ENCODE measurements at regions not wholly inside any gene's neighbourhood (a gene's known extent, or its start where the extent isn't known, plus 50 kb on each side); places are given as distances from the start of the nearest gene placed in this dataset.
"Not testable (repeated sequence)": the region's sequence is repeated elsewhere in the genome, so short reads cannot be mapped to it uniquely, and the experiment has no call there.

GRCh38 chr3:84680700-84681099 is 278.1 kb upstream of the CADM2 start:
- DNase-seq: no peak

- no peak for DNase-seq
These were observed 275.3 kb upstream of the CADM2 start for GRCh38 chr3:84683493-84683892.

GRCh38 chr3:84685467-84685866 is 273.3 kb upstream of the CADM2 start:
- no peak for DNase-seq

- no peak for DNase-seq
These were observed 266.5 kb upstream of the CADM2 start for GRCh38 chr3:84692261-84692660.

DNA sequence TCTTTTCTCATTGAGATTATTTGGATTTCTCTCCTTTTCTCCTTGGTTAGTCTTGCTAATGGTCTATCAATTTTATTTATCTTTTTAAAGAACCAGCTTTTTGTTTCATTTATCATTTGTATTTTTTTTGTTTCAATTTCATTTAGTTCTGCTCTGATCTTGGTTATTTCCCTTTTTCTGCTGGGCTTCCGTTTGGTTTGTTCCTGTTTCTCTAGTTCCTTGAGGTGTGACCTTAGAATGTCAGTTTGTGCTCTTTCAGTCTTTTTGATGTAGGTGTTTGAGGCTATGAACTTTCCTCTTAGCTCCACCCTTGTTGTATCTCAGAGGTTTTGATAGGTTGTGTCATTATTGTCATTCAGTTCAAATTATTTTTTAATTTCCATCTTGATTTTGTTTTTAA is 248.5 kb upstream of the CADM2 start:
- not testable (repeated sequence) for DNase-seq

DNA sequence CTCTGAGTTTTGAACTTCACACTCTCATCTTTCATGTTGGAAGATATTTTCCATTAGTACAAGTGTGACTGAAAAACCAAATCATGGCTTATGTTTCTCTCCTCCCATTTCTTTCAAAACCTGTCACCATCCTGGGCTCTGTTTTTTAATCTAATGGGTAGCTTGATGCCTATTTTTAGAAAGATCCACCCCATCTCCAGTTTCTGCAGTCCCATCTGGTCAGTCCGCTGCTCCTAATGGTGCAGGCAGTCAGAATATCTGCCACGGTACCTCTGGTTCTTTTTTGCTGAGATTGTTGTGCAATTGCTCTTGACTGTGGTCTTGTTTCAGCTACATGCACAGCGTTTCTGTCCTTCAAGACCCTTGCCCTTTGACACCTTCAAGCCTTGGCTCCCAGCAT is 240.9 kb upstream of the CADM2 start:
- DNase-seq: no peak

- DNase-seq: no peak
These were observed 233.9 kb upstream of the CADM2 start for GRCh38 chr3:84724877-84725276.

- DNase-seq: no peak
These were observed 231.2 kb upstream of the CADM2 start for GRCh38 chr3:84727616-84728015.

DNA sequence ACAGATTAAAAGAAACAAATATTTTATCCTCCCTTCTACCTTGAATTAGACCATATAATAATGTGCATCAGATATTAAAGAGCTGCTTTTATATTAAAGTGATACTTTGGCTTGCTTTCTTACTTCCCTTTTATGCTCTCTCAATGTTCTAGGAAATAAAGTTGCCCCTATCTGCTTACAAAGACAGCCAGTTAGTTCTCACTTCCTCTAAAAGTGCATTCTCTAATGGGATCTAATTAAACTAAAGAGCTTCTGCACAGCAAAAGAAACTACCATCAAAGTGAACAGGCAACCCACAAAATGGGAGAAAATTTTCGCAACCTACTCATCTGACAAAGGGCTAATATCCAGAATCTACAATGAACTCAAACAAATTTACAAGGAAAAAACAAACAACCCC is 224.1 kb upstream of the CADM2 start:
- DNase-seq: not testable (repeated sequence)

- no peak for DNase-seq
These were observed 220.7 kb upstream of the CADM2 start for GRCh38 chr3:84738086-84738485.

DNA sequence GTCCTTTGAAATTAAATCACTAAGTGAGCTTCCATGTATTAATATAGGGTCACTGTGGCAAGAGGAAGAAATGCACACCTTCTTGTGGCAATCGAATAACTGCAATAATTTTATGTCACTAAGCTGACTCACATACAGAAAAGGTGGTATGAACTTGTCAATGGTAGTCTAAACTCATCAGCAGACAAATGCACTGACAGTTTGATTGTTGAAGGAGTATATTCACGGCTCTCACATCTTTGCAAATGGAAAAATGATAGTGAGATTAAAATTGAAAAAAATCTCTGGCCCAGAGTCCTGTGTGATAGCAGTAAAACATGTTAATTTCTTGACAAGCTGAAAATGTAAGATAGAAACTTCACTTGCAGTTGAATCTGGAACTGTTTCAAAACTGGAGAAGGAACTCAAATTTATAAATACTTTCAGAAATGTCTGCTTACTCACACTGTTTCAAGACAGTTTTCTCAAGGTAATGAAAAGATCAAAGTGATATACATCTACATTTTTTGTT is 215.8 kb upstream of the CADM2 start:
- DNase-seq: no peak

- DNase-seq: no peak
These were observed 214.7 kb upstream of the CADM2 start for GRCh38 chr3:84744130-84744529.

- no peak for DNase-seq
These were observed 202.9 kb upstream of the CADM2 start for GRCh38 chr3:84755860-84756259.

- DNase-seq: no peak
These were observed 199.4 kb upstream of the CADM2 start for GRCh38 chr3:84759361-84759760.

- no peak for DNase-seq
These were observed 185.9 kb upstream of the CADM2 start for GRCh38 chr3:84772841-84773240.

- no peak for DNase-seq
These were observed 175.5 kb upstream of the CADM2 start for GRCh38 chr3:84783281-84783680.

- DNase-seq: no peak
These were observed 168.8 kb upstream of the CADM2 start for GRCh38 chr3:84789961-84790360.

DNA sequence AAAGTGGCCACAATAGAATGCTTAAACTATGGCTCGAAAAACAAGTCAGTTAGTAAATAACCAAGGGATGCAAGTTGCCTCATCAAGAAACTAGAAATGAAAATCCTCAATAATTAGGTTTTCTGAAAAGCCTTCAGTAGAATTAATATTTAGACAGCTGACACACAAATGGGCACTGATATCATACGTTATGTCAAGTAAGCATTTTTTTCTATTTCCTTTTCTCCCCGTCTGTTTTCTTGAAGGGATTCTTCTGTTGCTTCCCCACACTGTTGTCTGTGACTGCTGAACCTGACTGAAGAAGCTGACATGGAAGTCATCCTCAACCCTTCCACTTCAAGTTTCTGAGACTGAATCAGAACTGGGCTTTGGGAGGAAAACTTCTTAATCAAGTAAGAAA is 151.8 kb upstream of the CADM2 start:
- no peak for DNase-seq

DNA sequence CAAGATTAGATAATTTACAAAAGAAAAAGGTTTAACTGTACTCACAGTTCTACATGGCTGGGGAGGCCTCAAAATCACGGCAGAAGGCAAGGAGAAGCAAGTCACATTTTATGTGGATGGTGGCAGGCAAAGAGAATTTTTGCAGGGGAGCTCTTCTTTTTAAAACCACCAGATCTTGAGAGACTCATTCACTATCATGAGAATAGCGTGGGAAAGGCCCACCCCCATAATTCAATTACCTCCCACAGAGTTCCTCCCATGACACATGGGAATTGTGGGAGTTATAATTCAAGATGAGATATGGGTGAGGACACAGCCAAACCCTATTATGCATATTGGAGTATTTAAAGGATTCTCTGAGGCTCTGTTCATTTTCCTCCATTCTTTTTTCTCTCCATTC is 138.7 kb upstream of the CADM2 start:
- DNase-seq: no peak

DNA sequence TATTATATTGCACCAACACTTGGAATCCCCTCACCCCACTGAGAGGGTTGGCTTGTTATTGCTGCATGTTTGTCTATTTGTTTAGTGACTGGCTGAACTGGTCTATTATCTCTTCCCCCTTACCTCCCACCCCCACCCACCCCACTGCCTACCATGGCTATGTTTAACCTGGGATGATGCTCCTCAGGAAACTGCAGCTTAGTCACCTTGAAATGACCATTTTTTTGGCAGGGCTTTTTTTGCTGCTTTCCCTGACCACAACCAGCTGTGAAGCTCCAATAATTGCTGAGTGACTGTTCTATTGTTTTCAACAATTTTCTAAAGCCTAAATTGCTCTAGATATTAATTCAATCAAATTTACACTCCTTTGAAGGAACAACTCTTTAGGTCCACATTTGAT is 137.9 kb upstream of the CADM2 start:
- DNase-seq: no peak

DNA sequence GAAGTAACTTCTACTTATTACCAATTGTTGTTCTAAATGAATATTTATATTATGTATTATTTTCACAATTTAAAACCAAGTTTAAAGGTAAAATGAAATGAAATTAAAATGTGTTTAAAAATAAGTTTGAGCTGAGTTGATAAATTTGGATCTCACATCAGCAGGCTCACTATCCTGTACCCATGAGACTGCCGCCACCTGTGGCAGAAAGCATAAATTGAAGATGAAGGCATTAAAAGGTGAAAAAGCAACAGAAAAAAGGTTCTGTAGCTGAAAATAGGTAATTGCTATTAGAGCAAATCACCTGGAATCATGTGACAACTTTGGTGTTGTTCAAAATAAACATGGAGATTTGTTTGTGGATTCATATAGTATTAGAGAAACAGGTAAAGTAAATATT is 133.0 kb upstream of the CADM2 start:
- DNase-seq: no peak

DNA sequence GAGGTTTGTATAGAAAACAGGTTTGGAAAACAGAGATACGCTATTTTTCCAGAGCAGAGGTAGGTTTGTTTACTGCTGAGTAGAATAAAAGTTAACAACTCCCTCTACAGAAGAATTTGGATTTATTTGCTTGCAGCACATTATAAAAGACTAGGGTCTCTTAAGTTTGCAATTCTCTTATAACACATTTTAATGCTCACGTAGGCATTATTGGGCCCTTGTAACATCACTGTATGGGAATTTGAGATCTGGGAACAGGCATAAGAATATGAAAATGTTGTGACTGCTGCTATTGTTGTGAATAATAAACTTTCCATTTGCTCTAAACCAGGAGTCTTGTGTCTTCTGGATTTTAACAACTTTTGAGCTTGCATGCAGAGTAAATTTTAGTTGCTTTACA is 128.3 kb upstream of the CADM2 start:
- DNase-seq: no peak

DNA sequence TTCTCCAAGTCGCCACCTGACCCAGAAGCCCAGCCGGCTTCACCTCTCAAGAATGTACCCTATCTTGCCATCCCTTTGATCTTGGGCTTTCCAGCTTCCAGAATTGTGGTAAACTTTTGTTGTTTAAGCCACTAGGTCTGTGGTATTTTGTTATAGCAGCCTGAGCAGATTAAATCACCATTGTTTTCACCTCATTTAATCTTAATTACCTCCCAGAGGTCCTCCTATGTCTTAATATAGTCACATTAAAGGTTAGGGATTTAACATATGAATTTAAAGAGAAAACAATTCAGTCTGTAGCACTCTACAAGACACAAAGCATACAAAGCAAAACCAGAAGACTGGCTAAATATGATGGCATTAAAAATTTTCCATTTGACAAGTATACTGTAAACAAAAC is 123.4 kb upstream of the CADM2 start:
- no peak for DNase-seq

DNA sequence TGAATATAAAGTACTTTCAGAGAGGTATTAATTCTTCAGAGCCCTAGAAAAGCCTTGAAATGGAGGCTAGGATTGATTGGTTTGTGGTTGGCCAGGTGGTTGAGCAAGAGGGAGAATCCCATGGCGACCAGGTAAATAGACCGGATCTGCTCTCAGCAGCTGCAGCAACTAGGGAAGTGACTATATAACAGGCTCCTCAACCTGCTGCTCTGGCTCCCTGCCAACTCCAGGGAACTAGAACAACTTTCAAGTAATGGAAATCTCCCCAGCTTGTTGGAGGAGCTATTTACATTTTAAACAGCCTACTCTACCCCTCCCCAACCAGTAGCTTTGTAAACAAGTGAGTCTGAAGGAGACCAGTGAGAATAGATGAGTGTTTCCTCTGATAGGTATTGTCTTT is 121.8 kb upstream of the CADM2 start:
- DNase-seq: no peak

DNA sequence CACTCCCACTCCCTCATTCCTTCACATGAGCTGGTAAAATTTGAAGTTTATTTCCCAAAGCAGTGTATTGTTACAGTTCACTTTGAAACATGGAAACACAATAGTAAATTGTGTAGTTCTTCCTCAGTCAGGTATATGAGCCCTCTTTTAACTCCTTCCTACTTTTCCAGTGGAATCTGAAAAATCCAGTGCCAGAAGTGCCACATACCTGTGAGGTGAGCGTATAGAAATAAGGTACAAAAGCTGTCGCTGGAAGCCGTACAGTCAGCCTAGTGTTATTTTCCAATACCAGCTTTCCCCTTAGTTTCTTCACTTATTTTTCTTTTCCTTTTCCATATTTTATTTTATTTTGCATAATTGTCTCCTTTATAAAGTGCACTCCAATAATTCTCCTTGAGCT is 81.7 kb upstream of the CADM2 start:
- DNase-seq: no peak

GRCh38 chr3:84881288-84881687 is 77.5 kb upstream of the CADM2 start:
- no peak for DNase-seq
